ENCODE measurements at regions not wholly inside any gene's neighbourhood (a gene's known extent, or its start where the extent isn't known, plus 50 kb on each side); places are given as distances from the start of the nearest gene placed in this dataset.

GRCh38 chr3:159835126-159835525, 153.5 kb upstream of the IL12A start:
- no peak for TF ChIP-seq POLR2A (IDR thresholded peaks at IDR 0.05; ENCODE audit: low read depth, low read length)
- no peak for TF ChIP-seq POLR2AphosphoS5 (IDR thresholded peaks at IDR 0.05; ENCODE audit: low read depth, low read length)
